IPS DF 4.7 (cell line): ENCODE measurements at regions not wholly inside any gene's neighbourhood (a gene's known extent, or its start where the extent isn't known, plus 50 kb on each side); places are given as distances from the start of the nearest gene placed in this dataset.

Experiments used
- DNase-seq: peaks from one replicate; pipeline ENCODE4 v3.0.0-alpha.2; 2013; ENCODE audit warnings: low spot score; ENCODE audit errors: extremely low read depth

DNA sequence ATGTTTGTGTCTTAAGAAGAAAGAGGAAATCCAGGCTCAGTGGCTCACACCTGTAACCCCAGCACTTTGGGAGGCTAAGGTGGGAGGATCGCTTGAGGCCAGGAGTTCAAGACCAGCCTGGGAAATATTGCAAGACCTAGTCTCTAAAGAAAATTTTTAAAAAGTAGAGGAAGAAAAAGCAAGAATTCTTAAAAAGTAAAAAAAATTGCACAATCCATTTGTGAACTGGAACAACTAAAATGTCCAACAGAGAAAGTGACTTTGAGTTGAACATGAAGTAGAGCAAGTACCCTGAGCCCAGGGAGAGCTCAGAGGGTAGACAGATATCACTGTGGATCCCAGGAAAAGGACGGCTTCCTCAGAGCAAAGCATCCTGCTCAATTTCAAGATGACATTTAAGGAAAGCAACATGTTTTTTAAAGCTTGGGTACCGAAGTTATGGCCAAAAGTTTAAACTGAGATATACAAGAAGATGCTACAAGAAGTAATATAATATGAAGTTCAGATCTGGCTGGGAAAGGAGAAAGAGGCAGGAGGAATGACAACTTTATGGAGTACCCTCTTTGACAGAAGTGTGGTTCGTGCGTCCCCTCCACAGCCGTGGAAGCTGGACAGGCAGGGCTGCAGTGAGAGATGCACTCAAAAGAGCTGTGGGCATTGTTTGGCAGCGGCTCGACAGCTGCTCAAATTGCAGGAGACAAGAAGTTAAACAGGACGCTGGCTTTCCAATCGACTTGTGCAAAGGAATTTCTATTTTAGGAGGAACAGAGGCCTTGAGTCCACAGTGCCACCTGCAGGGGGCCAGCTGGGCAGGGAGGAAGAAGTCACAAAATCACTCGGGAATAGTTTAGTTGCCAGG, 201.3 kb downstream of the JCAD start:
- DNase-seq = no peak

DNA sequence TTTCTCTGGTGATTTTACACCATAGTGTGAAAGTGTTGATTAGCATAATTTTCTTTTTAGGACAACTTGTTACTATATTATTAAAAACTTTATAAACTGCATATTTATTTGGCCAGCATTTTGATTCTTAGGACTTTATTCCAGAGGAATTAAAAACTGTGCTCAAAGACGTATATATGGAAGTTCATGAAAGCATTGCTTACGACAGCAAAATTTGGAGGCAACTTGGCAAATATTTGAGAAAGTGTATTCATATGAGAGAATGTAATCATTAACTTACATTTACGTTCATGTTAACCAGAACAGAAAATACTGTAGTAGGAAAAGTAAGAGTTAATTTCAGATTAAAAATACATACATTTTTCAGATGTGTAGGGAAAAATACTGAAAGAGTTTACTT, 203.1 kb downstream of the JCAD start:
- no peak for DNase-seq

DNA sequence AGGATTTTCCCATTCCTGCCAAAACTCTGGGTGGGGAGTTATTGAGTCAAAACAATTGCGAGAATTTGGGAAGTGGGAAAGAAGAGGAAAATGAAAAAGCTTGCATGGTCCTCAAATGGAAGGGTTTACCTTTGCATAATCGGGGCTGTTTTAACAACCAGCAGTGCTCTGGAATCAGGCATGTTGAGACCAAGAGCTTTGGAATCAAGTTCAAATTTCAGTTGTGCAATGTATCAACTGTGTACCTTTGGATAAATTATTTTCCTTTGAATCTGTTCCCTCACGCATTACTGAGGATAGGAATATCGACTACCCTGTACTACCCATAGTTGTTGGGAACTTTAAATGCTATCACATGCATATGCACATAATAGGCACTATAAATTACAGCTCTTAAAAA, 205.5 kb downstream of the JCAD start:
- DNase-seq = no peak

DNA sequence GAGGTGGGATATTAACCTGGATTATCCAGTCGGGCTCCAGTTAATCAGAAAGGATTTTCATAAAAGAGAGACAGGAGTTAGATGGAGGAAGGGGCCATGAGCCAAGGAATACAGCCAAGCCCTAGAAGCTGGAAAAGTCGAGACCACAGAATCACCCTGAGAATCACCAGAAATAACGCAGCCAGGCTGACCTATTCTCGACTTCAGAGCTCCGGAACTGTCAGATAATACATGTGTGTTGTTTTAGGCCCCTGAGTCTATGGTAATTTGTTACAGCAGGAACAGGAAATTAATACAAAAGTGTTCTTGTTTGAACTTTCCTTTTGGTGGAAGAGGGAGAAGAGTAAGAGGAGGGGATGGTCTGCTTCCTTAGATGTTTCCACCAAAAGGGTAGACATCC, 208.1 kb downstream of the JCAD start:
- DNase-seq = no peak

DNA sequence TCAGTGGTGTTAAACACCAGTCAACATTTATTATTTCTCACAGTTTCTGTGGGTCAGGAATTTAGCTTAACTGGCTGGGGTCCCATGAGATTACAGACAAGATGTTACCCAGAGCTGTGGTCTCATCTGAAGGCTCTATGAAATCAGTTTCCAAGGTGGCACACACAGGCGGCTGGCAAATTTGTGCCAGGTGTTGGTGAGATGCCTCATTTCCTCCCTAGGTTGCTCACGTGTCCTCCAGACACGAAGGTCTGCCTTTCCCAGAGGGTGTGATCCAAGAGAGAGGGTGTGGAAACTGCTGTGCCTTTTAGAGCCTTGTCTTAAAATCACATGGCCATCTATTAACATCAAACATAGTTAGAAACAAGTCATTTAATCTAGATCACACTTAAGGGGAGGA, 209.0 kb downstream of the JCAD start:
- DNase-seq = no peak

DNA sequence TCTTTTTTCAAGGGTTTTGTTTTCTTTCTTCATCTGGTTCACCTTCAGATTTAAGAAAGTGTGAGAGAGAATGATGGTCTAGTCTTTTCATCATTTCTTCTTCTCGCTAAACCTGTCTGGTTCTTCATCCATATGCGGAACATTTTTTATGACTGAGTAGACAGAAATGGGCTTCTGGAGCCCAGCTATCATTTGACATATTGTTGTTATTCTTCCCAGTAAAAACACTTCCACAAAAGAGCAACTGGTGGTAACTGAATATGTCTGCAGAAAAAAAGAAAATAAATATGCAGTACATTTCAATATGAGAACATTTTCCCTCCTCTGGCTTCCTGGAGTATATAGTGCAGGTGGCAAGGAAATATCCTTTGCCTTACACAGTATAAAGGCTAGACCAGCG, 209.5 kb downstream of the JCAD start:
- no peak for DNase-seq

DNA sequence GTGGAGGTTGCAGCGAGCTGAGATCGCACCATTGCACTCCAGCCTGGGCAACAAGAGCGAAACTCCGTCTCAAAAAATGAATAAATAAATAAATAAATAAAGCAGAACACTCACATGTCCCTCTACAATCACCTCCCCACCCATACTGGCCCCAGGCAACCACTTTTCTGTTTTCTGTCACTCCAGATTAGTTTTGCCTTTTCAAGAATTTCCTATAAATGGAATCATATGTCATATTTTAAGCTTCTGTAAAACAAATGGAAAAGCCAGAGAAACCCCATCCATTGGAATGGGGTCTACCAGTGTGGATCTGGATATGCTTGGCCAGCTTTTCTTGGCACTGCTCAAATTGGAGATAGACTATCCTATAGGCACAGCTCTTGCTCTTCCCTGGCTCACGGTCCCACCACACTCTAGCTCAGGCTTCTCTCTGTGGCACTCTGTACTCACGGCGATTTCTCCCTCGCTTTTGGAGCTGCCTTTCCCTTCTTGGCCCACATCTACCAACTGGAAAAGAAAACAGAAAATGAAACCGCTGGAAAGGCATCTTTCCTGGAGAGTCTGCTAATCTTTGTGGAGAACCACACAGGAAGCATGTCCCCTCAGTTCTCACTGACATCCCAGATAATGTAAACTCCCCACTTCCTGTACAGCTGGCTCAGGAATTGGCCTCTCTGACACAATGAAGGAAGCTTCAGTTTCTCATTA, 210.1 kb downstream of the JCAD start:
- no peak for DNase-seq

DNA sequence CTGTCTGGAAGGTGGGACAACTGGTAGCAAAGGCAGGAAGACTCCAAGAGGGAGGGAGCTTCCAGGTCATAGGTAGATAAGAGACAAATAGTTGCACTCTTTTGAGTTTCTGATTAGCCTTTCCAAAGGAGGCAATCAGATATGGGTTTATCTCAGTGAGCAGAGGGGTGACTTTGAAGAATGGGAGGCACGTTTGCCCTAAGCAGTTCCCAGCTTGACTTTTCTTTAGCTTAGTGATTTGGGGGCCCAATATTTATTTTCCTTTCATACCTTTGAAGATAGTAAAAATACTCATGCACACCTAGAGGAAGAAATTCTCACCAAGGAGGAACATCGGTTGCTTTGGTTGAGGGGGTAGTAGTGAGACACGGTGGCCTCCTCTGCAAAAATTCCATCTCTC, 212.1 kb upstream of the SVIL start:
- no peak for DNase-seq

DNA sequence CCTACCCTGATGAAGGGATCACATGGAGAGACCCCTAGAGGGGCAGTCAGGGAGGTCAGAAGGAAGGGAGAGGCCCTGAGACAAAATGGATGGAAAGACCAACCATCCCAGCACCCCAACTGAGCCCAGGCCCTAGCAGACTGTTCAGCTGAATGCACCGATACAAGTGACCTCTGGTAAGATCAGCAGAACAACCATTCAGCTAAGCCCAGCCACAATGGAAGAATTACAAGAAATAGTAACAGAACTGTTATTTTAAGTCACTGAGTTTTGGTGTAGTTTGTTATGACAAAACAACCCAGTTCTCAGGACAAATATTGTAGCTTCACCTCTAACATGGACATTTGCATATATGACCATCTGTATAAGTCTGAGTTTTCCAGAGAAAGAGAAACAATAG, 210.4 kb upstream of the SVIL start:
- DNase-seq = no peak

DNA sequence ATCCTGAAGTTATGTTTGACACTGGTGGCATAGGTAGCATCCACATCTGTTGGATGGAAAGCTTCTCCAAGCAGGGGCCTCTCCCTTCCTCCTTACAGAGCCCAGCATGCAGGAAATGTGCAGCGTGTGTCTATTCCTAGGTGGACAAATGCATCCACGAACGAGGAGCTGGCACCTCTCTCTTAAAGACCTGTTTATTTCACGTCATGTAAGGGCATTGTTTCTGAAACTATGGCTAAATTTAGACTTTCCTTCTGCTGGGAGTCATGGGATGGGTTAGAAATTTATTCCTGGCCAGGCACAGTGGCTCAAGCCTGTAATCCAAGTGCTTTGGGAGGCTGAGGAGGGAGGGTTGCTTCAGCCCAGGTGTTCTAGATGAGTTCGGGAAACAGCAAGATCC, 208.4 kb upstream of the SVIL start:
- no peak for DNase-seq

DNA sequence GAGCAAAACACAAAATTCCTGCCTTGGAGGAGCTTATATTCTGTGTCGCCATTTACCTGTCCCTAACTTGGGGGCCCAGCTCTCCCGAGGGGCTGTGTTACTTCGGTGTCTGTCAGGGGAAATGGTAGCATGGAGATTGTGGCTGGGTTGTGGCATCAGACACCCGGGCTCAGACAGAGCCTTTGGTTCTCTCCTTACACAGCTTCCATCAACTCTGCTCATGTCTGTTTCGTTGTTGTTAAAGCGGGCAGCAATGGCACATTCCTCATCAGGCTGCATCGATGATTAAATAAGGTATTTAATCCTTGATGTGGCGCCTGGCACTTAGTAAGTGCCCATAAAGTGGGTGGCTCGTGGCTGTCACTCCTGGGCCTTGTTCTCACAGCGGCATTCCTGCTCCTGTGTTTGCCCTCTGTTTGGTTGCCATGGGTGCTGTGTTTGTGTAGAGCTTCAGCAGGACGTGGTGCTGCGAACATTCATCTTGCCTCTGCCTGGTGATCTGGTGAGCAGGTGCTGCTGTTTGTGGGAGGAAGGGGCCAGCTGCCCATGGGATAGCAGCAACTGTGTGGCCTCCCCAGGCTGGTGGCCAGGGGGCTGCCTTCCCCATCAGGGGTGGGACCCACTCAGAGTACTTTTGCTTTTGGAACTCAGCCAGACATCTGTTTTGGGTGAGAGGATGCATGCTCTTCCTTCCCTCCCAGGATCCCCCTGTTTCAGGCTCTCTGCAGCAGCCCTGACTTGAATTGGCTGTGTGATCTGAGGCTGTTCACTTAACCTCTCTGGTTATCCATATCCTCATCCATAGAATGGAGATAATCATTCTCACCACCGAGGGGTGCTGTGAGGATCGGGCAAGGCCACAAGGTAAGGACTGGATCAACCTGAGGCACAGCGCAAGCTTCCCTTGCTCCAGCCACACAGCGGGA, 207.2 kb upstream of the SVIL start:
- DNase-seq = no peak

DNA sequence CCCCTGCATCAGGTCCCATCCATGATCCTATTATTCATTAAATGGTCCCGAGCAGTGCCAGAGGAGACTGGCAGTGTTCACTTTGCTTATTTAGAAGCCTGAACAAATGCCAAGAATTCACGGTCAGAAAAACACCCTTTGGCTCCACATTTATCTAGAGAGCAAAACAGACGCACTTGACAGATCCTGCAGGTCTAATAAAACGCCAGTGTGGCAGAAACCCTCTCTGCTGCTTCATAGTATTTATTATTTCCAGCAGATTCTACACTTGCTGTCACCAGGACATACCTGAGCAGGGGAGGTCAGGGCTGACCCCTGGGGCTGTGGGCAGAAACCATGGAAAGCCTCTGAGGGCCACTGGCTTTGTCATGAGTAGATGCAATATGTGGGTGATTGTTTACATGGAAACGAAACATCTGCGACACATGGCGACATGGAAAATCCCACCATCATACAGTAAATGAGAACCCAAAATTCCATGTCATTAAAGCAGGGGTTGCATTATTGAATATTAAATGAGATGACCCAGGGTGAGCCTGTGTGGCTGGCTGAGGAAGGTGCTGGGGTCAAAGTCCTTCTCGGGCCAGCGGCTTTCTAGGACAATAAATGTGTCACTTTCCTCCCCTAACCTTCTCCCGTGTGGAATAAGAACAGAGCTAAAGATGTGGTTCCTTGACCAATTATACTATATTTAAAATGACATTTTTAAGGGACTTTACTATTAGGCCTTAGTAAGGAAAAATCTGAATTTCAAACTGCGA, 205.9 kb upstream of the SVIL start:
- DNase-seq = no peak

DNA sequence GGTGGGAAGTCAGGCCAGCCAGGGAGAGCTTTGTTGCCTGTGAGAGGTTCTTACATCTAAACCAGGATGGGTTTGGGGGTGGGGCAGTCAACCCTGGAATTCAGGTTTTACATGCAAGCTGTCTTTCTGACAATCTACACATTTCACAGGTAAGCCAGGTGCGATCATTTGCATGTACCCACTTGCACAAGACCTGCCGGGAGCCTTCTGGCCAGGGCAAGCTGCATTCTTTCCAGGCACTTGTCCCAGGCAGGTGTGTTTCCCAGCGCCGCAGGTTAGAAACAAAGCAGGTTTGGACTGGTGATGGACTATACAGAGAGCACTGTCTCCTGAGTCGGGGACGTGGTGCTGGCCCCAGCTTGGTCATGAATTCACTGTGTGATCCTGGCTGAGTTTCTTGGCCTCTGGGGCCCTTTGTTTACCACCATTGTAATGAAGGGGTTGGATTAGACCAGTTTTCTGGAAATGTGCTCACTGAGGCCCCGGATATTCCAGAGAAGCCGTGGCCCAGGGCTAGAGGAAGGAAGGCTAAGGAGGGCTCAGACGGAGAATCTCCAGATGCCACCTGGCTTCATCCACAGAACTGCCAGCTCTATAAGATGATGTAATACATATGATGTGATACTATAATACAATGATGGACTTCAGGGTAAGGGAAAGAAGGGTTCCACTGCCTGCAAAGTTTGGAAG, 205.2 kb upstream of the SVIL start:
- DNase-seq = no peak

DNA sequence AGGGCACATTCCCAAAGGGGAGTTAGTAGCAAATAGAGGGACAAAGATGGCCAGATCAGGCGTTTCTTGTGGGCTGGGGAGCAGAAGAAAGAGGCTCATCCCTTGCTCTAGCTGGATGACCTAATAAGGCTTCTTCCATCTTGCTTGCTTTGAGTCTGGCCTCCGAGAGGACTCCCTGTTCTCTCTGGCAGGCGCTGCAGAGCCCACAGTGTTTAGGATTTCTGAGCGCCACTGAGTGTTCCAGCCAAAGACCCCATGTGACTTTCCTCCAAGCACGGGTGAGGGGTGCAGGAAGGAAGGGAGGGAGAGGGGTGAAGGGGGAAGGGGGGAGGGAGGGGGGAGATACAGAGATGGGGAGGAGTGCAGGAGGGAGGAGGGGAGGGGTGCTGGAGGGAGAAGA, 203.8 kb upstream of the SVIL start:
- DNase-seq = no peak

DNA sequence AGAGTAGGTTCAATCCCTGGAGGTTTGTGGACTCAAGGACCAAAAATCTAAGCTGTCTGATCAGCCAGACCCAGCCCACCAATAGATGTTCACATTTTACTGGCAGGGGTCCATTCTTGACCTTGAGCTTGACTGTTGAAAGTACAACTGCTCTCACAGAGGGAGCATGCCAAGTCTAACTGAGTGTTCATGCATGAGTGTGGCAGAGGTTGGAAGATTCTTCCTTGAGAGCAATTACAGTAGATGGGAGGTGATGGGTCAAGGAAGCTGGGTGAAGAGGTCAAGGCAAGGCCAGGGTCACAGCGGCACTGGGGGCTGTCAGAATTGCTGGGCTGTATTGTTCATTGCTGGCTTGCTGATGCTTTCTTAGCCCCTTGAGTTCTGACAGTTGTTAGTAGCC, 202.8 kb upstream of the SVIL start:
- no peak for DNase-seq

DNA sequence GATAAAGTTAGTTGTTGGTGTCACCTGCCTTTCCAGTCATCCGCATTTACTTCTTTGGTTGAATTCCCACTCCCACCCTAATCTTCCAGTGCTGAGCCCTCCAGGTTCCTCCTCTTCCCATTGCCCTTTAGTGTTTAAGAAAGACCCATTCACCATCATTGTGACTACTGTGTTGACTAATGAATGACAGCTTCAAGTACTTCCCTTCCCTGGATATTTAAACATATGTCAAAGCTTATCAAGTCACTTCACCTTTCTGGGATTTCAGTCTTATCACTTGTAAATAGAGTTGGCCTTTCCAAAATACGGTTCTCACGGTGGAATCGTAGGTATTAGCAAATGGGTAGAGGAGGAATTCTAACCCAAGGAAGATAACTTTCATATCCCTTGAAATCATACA, 201.6 kb upstream of the SVIL start:
- no peak for DNase-seq

DNA sequence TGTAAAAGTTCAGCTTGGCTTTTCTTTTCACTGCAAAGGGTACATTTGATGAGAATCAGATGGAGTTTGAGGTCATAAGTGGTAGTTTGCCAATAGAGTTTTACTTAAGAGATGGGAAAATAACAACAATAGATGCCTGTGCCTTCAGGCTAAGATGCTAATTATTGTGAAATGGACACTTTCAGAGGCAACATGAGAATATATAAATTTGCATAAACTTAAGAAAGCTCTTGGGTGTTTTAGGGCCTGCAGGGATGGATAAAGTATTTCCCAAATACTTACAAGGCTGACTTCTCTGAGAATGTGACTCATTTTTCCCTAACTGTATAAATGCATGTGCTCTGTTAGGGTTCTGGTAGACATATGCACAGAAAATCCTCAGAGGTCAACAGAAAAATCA, 200.3 kb upstream of the SVIL start:
- no peak for DNase-seq

DNA sequence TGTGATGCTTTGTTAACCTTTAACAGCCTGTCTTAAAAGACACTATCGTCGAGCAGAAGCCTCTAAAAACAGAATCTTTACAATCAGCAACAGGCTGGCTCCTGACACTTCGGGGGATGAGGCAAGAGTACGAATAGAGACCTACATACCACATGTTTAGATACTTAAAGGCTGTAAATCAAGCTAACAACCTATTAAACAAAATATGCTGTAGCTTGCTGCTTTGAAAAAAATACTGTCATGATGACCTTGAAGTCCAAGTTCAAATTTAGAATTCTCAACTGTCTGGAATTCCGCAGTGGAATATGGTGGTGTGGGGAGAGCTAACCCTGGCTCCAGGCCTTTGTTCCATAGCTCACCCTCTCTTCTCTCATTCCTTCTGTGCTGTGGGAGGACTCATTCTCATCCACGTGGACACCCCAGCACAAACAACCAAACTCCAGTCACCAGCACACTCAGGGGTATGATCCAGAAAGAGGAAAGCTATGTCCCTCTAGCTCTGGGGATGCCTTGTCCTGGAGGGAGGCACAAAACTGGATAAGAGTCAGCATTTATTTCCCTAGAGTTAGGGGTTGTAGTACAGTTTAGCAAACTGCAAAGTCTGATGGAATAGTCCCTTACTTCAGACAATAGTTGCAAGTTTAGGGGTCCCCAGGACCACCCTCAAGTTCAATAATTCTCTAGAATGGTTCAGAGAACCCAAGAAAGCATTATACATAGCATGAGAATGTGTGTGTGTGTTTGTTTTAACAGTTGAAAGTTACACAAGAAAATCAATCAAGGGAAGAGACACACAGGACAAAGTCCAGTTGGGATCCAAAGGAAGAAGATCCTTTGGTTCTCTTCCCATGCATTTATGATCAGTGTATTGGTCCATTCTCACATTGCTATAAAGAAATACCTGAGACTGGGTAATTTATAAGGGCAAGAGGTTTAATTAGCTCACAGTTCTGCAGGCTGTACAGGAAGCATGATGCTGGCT, 196.1 kb upstream of the SVIL start:
- DNase-seq = no peak

DNA sequence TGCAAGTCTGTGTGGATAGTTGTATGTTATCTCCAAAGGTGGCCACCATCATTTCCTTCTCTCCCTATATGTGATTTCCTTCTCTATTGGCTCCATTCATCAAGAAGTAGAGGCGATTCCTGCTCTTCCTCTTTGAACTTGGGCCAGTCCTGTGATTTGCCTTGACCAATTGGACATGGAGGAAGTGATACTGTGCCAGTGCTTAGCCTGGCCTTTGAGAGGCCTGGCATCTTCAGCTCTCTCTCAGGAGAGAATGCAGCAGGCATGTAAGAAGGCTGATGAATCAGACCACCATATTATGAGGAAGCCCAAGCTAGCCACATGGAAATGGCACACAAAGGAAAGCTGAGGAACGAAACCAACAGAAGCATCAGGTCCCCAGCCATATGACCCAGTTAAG, 195.0 kb upstream of the SVIL start:
- no peak for DNase-seq
